Neural progenitor cell (in vitro differentiated cells): ENCODE measurements at regions not wholly inside any gene's neighbourhood (a gene's known extent, or its start where the extent isn't known, plus 50 kb on each side); places are given as distances from the start of the nearest gene placed in this dataset.
A peak's percentile ranks its signal among the peaks of the same experiment; 100 is the strongest.

Source experiments
- DNase-seq: peaks from one replicate; pipeline ENCODE4 v3.0.0-alpha.2; 2016; ENCODE audit warnings: low spot score
- H2AFZ ChIP-seq: fragments of 200-600 bp; sonication (generic); replicated peaks from 2 replicates; pipeline ENCODE4 v1.6.1; 2016; ENCODE audit warnings: antibody characterized with exemption
- H3F3A ChIP-seq: fragments of 200-600 bp; sonication (generic); 2 replicates; pipeline ENCODE4 v1.6.1; 2016; ENCODE audit warnings: antibody characterized with exemption, low read depth
- H3K27ac ChIP-seq: fragments of 200-600 bp; sonication (generic); 2 replicates; pipeline ENCODE4 v1.5.1; 2016; ENCODE audit warnings: mild to moderate bottlenecking
- H3K27me3 ChIP-seq: fragments of 200-600 bp; sonication (generic); 2 replicates; pipeline ENCODE4 v1.6.1; 2016; ENCODE audit warnings: mild to moderate bottlenecking, moderate library complexity
- H3K36me3 ChIP-seq: fragments of 200-600 bp; sonication (generic); 2 replicates; pipeline ENCODE4 v1.5.1; 2016
- H3K4me1 ChIP-seq: fragments of 200-600 bp; sonication (generic); 2 replicates; pipeline ENCODE4 v1.6.1; 2016; ENCODE audit warnings: mixed run types
- H3K4me2 ChIP-seq: fragments of 200-600 bp; sonication (generic); 2 replicates; pipeline ENCODE4 v1.6.1; 2016
- H3K4me3 ChIP-seq: fragments of 200-600 bp; sonication (generic); 2 replicates; pipeline ENCODE4 v1.5.1; 2016
- H3K79me2 ChIP-seq: fragments of 200-600 bp; sonication (generic); 2 replicates; pipeline ENCODE4 v1.6.1; 2016; ENCODE audit warnings: low read depth
- H3K9ac ChIP-seq: fragments of 200-600 bp; sonication (generic); 2 replicates; pipeline ENCODE4 v1.6.1; 2016
- H3K9me3 ChIP-seq: fragments of 200-600 bp; sonication (generic); 2 replicates; pipeline ENCODE4 v1.5.1; 2016; ENCODE audit warnings: low read depth
- H4K20me1 ChIP-seq: fragments of 200-600 bp; sonication (generic); 2 replicates; pipeline ENCODE4 v1.6.1; 2016; ENCODE audit warnings: low read depth
- H3K27ac Mint-ChIP-seq: 3 replicates; pipeline ENCODE4 v1.8.0; 2021; ENCODE audit warnings: mixed read lengths
- H3K27me3 Mint-ChIP-seq: 2 replicates; pipeline ENCODE4 v1.8.0; 2022; ENCODE audit warnings: low read depth, mild to moderate bottlenecking, inconsistent platforms, moderate library complexity, mixed read lengths; ENCODE audit not compliant: insufficient read depth
- H3K36me3 Mint-ChIP-seq: 3 replicates; pipeline ENCODE4 v1.8.0; 2021; ENCODE audit warnings: mixed read lengths
- H3K4me1 Mint-ChIP-seq: 3 replicates; pipeline ENCODE4 v1.8.0; 2021; ENCODE audit warnings: mixed read lengths
- H3K4me3 Mint-ChIP-seq: 3 replicates; pipeline ENCODE4 v1.8.0; 2021; ENCODE audit warnings: mild to moderate bottlenecking, moderate library complexity, mixed read lengths
- H3K9me3 Mint-ChIP-seq: 3 replicates; pipeline ENCODE4 v1.8.0; 2020; ENCODE audit warnings: mixed read lengths
- EZH2 ChIP-seq: fragments of 200-600 bp; sonication (generic); IDR thresholded peaks from 2 replicates; pipeline ENCODE4 v1.6.1; 2017; ENCODE audit warnings: antibody characterized with exemption, mild to moderate bottlenecking, moderate library complexity
- EZH2phosphoT487 ChIP-seq: fragments of 200-600 bp; sonication (generic); IDR thresholded peaks from 2 replicates; pipeline ENCODE4 v1.6.1; 2017; ENCODE audit warnings: antibody characterized with exemption
- TF ChIP-seq, protein P1 (sequence below): fragments of 200-600 bp; sonication (generic); IDR thresholded peaks from 2 replicates; pipeline ENCODE4 v1.5.1; 2017; ENCODE audit warnings: antibody characterized with exemption, mild to moderate bottlenecking

DNA sequence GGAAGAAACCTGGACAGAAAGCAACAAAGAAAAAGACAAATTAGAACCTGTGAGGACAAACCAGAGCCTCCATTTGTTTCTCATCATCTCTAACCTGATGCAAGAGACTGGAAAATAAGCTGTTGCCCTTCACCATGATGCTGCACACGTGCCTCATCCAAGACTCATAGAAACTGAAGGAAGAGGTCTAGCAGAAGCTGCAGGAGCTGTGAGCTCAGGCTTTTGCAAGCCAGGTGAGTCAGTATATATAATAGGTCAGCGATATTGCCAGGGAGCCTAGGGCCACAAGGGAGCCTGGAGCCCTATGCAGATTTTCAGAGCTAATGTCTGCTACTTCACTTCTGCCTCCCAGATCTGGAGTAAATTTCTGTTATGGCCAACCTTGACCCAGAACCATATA, 163.1 kb downstream of the LNPK start:
- H3K4me1 ChIP-seq: peaks cover 15% of the 10 kb centered on the region
- H3K9me3 Mint-ChIP-seq: peaks cover 4% of the 10 kb centered on the region
- no peaks in the 10 kb centered on the region for H3F3A ChIP-seq
- H3K4me3 Mint-ChIP-seq: no peak overlapping the region
- peaks cover 12% of the 10 kb centered on the region for H3K4me1 Mint-ChIP-seq
- H3K27ac ChIP-seq: no peak overlapping the region
- no peak overlapping the region for H3K9ac ChIP-seq
- H3K9me3 ChIP-seq: no peaks in the 10 kb centered on the region
- no peak overlapping the region for H3K4me2 ChIP-seq
- DNase-seq: no peak
- no peaks in the 10 kb centered on the region for H3K36me3 Mint-ChIP-seq
- H3K27me3 Mint-ChIP-seq: peaks cover 3% of the 10 kb centered on the region
- H3K36me3 ChIP-seq: no peaks in the 10 kb centered on the region
- no peaks in the 10 kb centered on the region for H4K20me1 ChIP-seq
- TF ChIP-seq, protein P1, sequence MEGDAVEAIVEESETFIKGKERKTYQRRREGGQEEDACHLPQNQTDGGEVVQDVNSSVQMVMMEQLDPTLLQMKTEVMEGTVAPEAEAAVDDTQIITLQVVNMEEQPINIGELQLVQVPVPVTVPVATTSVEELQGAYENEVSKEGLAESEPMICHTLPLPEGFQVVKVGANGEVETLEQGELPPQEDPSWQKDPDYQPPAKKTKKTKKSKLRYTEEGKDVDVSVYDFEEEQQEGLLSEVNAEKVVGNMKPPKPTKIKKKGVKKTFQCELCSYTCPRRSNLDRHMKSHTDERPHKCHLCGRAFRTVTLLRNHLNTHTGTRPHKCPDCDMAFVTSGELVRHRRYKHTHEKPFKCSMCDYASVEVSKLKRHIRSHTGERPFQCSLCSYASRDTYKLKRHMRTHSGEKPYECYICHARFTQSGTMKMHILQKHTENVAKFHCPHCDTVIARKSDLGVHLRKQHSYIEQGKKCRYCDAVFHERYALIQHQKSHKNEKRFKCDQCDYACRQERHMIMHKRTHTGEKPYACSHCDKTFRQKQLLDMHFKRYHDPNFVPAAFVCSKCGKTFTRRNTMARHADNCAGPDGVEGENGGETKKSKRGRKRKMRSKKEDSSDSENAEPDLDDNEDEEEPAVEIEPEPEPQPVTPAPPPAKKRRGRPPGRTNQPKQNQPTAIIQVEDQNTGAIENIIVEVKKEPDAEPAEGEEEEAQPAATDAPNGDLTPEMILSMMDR: no peak
- TF ChIP-seq EZH2: no peak
- no peak for TF ChIP-seq EZH2phosphoT487
- H3K27ac Mint-ChIP-seq: no peak overlapping the region
- H3K4me3 ChIP-seq: no peak overlapping the region
- H2AFZ ChIP-seq: no peak overlapping the region
- H3K79me2 ChIP-seq: no peaks in the 10 kb centered on the region
- H3K27me3 ChIP-seq: no peaks in the 10 kb centered on the region

DNA sequence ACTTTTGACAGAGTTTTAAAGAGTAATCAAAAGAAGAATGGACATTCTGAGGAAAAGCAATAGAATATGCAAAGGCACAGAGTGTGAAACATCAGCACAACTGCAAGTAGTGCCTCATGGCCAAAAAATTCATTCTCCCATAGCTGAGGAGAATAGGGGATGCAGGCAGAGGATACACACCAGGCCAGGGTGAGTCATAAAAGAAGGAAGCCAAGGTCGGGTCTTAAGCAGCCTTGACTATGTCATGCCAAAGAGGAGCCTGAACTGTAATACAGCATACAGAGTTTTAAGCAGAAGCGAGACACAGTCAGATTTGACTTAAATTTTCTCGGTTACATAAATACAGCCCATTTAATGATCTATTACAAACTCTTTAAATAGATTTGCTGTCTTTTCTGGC, 165.0 kb downstream of the LNPK start:
- Mint-ChIP-seq H3K4me1 (peaks cover 9% of the 10 kb centered on the region), H3K4me3 (no peak overlapping the region)

DNA sequence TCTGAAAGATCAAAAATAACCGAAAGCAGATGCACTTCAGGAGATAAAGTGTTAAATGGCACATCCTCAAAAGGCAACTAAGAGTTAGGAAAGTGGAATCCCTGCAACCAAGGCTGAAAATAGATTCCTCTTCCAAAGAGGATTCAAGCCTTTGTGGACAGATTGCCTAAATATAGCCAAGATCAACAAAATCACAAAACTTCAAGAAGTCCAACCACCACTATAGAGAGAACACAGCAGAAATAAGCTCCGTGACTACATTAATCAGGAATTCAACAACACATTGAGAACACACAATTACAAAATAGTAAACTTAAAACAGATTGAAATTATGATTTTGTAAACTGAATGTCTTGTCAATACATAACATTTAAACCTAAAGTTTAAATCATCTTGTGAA, 165.7 kb downstream of the LNPK start:
- Histone ChIP-seq H2AFZ (no peak overlapping the region), H3K27me3 (no peaks in the 10 kb centered on the region), H3K9me3 (no peaks in the 10 kb centered on the region), H4K20me1 (no peaks in the 10 kb centered on the region), H3F3A (no peaks in the 10 kb centered on the region), H3K36me3 (no peaks in the 10 kb centered on the region), H3K79me2 (no peaks in the 10 kb centered on the region), H3K9ac (no peak overlapping the region), H3K4me2 (no peak overlapping the region), H3K4me1 (peaks cover 12% of the 10 kb centered on the region), H3K27ac (no peak overlapping the region), H3K4me3 (no peak overlapping the region)
- no peak for DNase-seq
- no peak overlapping the region for H3K4me3 Mint-ChIP-seq
- no peaks in the 10 kb centered on the region for H3K36me3 Mint-ChIP-seq
- peaks cover under 1% of the 10 kb centered on the region for H3K27me3 Mint-ChIP-seq
- TF ChIP-seq EZH2phosphoT487 (no peak), EZH2 (no peak)
- TF ChIP-seq, protein P1: no peak
- peaks cover 3% of the 10 kb centered on the region for H3K9me3 Mint-ChIP-seq
- H3K27ac Mint-ChIP-seq: no peak overlapping the region
- peaks cover 9% of the 10 kb centered on the region for H3K4me1 Mint-ChIP-seq

More for the DNA sequence above, 165.0 kb downstream of the LNPK start:
- H3K4me1 ChIP-seq: peaks cover 12% of the 10 kb centered on the region
- H3K27ac ChIP-seq: no peak overlapping the region
- Mint-ChIP-seq H3K36me3 (no peaks in the 10 kb centered on the region), H3K27me3 (peaks cover 3% of the 10 kb centered on the region), H3K27ac (no peak overlapping the region), H3K9me3 (peaks cover 4% of the 10 kb centered on the region)
- H3K9ac ChIP-seq: no peak overlapping the region
- H3K4me3 ChIP-seq: no peak overlapping the region
- no peak overlapping the region for H3K4me2 ChIP-seq
- no peak overlapping the region for H2AFZ ChIP-seq
- no peaks in the 10 kb centered on the region for H3F3A ChIP-seq
- no peaks in the 10 kb centered on the region for H3K79me2 ChIP-seq
- H3K9me3 ChIP-seq: no peaks in the 10 kb centered on the region
- no peaks in the 10 kb centered on the region for H4K20me1 ChIP-seq
- no peak for TF ChIP-seq EZH2phosphoT487
- TF ChIP-seq, protein P1: no peak
- no peak for TF ChIP-seq EZH2
- no peaks in the 10 kb centered on the region for H3K36me3 ChIP-seq
- no peak for DNase-seq
- no peaks in the 10 kb centered on the region for H3K27me3 ChIP-seq

DNA sequence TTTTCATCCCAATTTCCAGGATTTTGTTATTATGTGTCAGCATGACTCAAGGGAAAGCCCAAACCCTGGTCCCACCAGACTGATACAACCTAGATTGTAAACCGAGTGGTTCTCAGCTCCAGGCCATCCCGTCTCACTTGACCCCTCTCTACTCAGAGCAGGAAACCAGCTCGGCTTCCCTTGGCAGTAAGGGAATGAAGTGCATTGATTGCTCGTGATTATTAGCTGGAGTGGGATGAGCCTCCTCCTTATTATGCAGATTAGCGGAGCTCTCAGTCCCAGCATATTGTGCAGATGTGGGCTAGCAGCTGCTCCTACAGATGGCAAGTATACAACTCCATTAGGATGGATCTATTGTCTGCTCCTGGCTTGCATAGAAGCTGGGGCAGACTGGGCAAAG, 167.6 kb downstream of the LNPK start:
- Histone ChIP-seq H3K4me1 (peaks cover 12% of the 10 kb centered on the region), H3K27me3 (no peaks in the 10 kb centered on the region), H3K27ac (no peak overlapping the region), H3K9me3 (no peaks in the 10 kb centered on the region), H4K20me1 (no peaks in the 10 kb centered on the region), H3F3A (no peaks in the 10 kb centered on the region), H3K9ac (no peak overlapping the region), H3K79me2 (no peaks in the 10 kb centered on the region), H3K4me3 (no peak overlapping the region), H3K4me2 (peak overlapping the region; percentile 36), H3K36me3 (no peaks in the 10 kb centered on the region), H2AFZ (peak overlapping the region; percentile 5)
- Mint-ChIP-seq H3K4me1 (peaks cover 9% of the 10 kb centered on the region), H3K9me3 (no peaks in the 10 kb centered on the region), H3K27ac (peak overlapping the region; percentile 73), H3K36me3 (no peaks in the 10 kb centered on the region), H3K27me3 (no peaks in the 10 kb centered on the region), H3K4me3 (no peak overlapping the region)
- DNase-seq: peak; percentile 53
- no peak for TF ChIP-seq EZH2
- no peak for TF ChIP-seq EZH2phosphoT487
- TF ChIP-seq, protein P1: no peak
